ENCODE measurements at regions not wholly inside any gene's neighbourhood (a gene's known extent, or its start where the extent isn't known, plus 50 kb on each side); places are given as distances from the start of the nearest gene placed in this dataset.

DNA sequence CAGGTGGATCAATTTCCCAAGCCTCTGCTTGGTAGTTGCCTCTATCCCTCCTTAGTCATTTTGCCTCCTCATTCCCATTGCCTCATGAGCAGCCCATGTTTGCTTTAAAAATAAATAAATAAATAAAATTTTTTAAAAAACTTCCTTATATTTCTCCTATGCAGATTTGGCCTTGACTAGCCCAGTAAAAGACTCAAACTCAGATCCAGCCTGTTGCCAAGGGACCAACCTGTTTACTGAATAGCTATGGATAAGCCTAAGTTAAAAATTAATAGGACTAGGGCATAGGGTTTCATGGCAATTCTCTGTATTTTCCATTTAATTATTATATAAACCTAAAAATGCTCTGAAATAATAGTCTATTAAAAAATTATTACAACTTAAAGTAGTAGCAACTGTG, 384.4 kb downstream of the RSL24D1 start (continued):
- no peak for TF ChIP-seq TAF1 (IDR thresholded peaks at IDR 0.05; ENCODE audit: borderline replicate concordance, low read depth, low read length)
- no peak for TF ChIP-seq GATA2 (CRISPR knock-in tag; IDR thresholded peaks at IDR 0.05)

- Histone ChIP-seq H3K27me3 (ENCODE audit: insufficient read depth) (no peaks in the 10 kb centered on the region), H3K79me2 (ENCODE audit: insufficient read depth) (no peaks in the 10 kb centered on the region)
Observed at GRCh38 chr15:54810496-54810895, 386.2 kb downstream of the RSL24D1 start.

More at GRCh38 chr15:54810496-54810895, 386.2 kb downstream of the RSL24D1 start:
- Histone ChIP-seq H3F3A (replicated peaks; ENCODE audit: insufficient read depth) (no peaks in the 10 kb centered on the region), H3K9me3 (no peaks in the 10 kb centered on the region), H3K27ac (ENCODE audit: low read depth in 2 of 2, low read length in 1 of 2) (no peak overlapping the region), H3K4me1 (ENCODE audit: control insufficient read depth in 1 of 2, insufficient read depth in 2 of 2, low read depth in 1 of 2, low read length in 1 of 2) (no peaks in the 10 kb centered on the region), H3K4me3 (ENCODE audit: low read depth in 2 of 2, low read length in 1 of 2) (no peak overlapping the region), H3K4me2 (no peak overlapping the region), H3K9me2 (no peaks in the 10 kb centered on the region), H4K20me1 (ENCODE audit: insufficient read depth) (no peaks in the 10 kb centered on the region), H3K9ac (no peak overlapping the region), H3K36me3 (replicated peaks in 1 of 2; ENCODE audit: control insufficient read depth in 1 of 2, insufficient read depth in 2 of 2, low read length in 1 of 2) (no peaks in the 10 kb centered on the region), H2AFZ (ENCODE audit: low read depth) (no peak overlapping the region)
- ChIA-PET CTCF (no interaction called here), POLR2A (no interaction called here)
- no peak for TF ChIP-seq MXI1 (IDR thresholded peaks at IDR 0.05; ENCODE audit: low read depth, low read length)
- TF ChIP-seq CTCF (IDR thresholded peaks at IDR 0.05) = no peak
- TF ChIP-seq, protein P1, sequence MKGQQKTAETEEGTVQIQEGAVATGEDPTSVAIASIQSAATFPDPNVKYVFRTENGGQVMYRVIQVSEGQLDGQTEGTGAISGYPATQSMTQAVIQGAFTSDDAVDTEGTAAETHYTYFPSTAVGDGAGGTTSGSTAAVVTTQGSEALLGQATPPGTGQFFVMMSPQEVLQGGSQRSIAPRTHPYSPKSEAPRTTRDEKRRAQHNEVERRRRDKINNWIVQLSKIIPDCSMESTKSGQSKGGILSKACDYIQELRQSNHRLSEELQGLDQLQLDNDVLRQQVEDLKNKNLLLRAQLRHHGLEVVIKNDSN (IDR thresholded peaks at IDR 0.05; ENCODE audit: borderline replicate concordance, low read depth) = no peak
- TF ChIP-seq GATA2 (CRISPR knock-in tag; IDR thresholded peaks at IDR 0.05) = no peak
- TF ChIP-seq CHD2 (IDR thresholded peaks at IDR 0.05; ENCODE audit: low read length, partially characterized antibody) = no peak
- no peak for TF ChIP-seq EP300 (IDR thresholded peaks at IDR 0.05; ENCODE audit: borderline replicate concordance in 1 of 2, low read depth in 1 of 2, low read length in 1 of 2)
- TF ChIP-seq SIN3A (IDR thresholded peaks at IDR 0.05; ENCODE audit: borderline replicate concordance, low read depth, low read length) = no peak
- TF ChIP-seq TCF12 (IDR thresholded peaks at IDR 0.05) = no peak
- no peak for TF ChIP-seq JUND (IDR thresholded peaks at IDR 0.05)
- no peak for TF ChIP-seq RAD21 (IDR thresholded peaks at IDR 0.05; ENCODE audit: low read length)
- TF ChIP-seq, protein P2, sequence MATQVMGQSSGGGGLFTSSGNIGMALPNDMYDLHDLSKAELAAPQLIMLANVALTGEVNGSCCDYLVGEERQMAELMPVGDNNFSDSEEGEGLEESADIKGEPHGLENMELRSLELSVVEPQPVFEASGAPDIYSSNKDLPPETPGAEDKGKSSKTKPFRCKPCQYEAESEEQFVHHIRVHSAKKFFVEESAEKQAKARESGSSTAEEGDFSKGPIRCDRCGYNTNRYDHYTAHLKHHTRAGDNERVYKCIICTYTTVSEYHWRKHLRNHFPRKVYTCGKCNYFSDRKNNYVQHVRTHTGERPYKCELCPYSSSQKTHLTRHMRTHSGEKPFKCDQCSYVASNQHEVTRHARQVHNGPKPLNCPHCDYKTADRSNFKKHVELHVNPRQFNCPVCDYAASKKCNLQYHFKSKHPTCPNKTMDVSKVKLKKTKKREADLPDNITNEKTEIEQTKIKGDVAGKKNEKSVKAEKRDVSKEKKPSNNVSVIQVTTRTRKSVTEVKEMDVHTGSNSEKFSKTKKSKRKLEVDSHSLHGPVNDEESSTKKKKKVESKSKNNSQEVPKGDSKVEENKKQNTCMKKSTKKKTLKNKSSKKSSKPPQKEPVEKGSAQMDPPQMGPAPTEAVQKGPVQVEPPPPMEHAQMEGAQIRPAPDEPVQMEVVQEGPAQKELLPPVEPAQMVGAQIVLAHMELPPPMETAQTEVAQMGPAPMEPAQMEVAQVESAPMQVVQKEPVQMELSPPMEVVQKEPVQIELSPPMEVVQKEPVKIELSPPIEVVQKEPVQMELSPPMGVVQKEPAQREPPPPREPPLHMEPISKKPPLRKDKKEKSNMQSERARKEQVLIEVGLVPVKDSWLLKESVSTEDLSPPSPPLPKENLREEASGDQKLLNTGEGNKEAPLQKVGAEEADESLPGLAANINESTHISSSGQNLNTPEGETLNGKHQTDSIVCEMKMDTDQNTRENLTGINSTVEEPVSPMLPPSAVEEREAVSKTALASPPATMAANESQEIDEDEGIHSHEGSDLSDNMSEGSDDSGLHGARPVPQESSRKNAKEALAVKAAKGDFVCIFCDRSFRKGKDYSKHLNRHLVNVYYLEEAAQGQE (IDR thresholded peaks at IDR 0.05; ENCODE audit: low read depth, low read length) = no peak
- no peak for TF ChIP-seq EZH2phosphoT487 (IDR thresholded peaks at IDR 0.05; ENCODE audit: borderline replicate concordance, low read depth)
- TF ChIP-seq TAF1 (IDR thresholded peaks at IDR 0.05; ENCODE audit: borderline replicate concordance, low read depth, low read length) = no peak
- DNase-seq = no peak
